Nephron progenitor cell (in vitro differentiated cells): ENCODE measurements at regions not wholly inside any gene's neighbourhood (a gene's known extent, or its start where the extent isn't known, plus 50 kb on each side); places are given as distances from the start of the nearest gene placed in this dataset.

Experiments used
- DNase-seq: peaks from one replicate; pipeline ENCODE4 v3.0.0; 2021
- H3K27ac Mint-ChIP-seq: 2 replicates; pipeline ENCODE4 v1.8.0; 2021; ENCODE audit warnings: mild to moderate bottlenecking, moderate library complexity, mixed read lengths
- H3K27me3 Mint-ChIP-seq: 2 replicates; pipeline ENCODE4 v1.8.0; 2021; ENCODE audit warnings: mild to moderate bottlenecking, low read depth, mixed read lengths; ENCODE audit not compliant: poor library complexity
- H3K36me3 Mint-ChIP-seq: 2 replicates; pipeline ENCODE4 v1.8.0; 2021; ENCODE audit warnings: low read depth, mixed read lengths
- H3K4me1 Mint-ChIP-seq: 2 replicates; pipeline ENCODE4 v1.8.0; 2021; ENCODE audit warnings: mixed read lengths
- H3K4me3 Mint-ChIP-seq: 2 replicates; pipeline ENCODE4 v1.8.0; 2021; ENCODE audit warnings: mild to moderate bottlenecking, moderate library complexity, mixed read lengths
- H3K9me3 Mint-ChIP-seq: 2 replicates; pipeline ENCODE4 v1.8.0; 2021; ENCODE audit warnings: mild to moderate bottlenecking, moderate library complexity, mixed read lengths
- TF ChIP-seq, protein P1 (sequence below): fragments of 200-600 bp; sonication (generic); IDR thresholded peaks from 2 replicates; pipeline ENCODE4 v1.5.0; 2021; ENCODE audit warnings: antibody characterized with exemption

DNA sequence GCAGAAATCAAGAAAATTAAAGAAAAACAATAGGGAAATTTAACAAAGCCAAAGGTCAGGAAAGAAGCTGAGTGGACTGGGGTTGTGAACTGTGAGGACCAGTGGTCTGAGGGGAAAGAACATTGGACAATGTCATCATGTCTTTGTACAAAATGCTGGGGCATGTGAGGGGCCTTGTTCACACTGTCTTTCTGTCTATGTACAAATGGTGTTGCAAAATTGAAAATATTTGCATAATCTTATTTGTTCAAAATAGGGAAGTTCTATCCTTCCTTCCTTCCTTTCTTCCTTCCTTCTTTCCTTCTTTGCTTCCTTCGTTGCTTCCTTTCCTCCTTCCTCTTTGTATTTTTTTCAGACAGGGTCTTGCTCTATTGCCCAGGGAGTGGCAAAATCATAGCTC is 79.2 kb upstream of the SCEL start:
- TF ChIP-seq, protein P1, sequence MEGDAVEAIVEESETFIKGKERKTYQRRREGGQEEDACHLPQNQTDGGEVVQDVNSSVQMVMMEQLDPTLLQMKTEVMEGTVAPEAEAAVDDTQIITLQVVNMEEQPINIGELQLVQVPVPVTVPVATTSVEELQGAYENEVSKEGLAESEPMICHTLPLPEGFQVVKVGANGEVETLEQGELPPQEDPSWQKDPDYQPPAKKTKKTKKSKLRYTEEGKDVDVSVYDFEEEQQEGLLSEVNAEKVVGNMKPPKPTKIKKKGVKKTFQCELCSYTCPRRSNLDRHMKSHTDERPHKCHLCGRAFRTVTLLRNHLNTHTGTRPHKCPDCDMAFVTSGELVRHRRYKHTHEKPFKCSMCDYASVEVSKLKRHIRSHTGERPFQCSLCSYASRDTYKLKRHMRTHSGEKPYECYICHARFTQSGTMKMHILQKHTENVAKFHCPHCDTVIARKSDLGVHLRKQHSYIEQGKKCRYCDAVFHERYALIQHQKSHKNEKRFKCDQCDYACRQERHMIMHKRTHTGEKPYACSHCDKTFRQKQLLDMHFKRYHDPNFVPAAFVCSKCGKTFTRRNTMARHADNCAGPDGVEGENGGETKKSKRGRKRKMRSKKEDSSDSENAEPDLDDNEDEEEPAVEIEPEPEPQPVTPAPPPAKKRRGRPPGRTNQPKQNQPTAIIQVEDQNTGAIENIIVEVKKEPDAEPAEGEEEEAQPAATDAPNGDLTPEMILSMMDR = no peak
- Mint-ChIP-seq H3K9me3 (no peaks in the 10 kb centered on the region), H3K36me3 (no peaks in the 10 kb centered on the region), H3K27ac (no peak overlapping the region), H3K4me3 (no peak overlapping the region), H3K27me3 (peaks cover 4% of the 10 kb centered on the region), H3K4me1 (no peaks in the 10 kb centered on the region)
- DNase-seq = no peak

GRCh38 chr13:77449265-77449664 is 86.2 kb upstream of the SCEL start:
- TF ChIP-seq, protein P1 = no peak
- Mint-ChIP-seq H3K4me3 (no peak overlapping the region), H3K27ac (no peak overlapping the region), H3K36me3 (no peaks in the 10 kb centered on the region), H3K27me3 (peaks cover 3% of the 10 kb centered on the region), H3K4me1 (peaks cover 11% of the 10 kb centered on the region), H3K9me3 (peaks cover 4% of the 10 kb centered on the region)
- DNase-seq = no peak

DNA sequence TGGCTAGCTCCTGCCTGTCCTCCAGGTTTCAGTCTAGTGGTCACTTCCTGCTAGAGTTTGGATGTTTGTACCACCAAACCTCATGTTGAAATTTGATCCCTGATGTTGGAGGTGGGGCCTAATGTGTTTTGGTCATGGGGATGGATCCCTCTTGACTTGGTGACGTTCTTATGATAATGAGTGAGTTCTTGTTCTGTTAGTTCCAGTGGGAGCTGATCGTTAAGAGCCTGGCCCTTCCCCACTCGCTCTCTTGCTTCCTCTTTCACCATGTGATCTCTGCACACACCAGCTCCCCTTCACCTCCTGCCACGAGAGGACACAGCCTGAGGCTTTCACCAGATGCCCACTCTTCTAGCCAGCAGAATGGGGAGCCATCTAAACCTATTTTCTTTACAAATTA is 86.8 kb upstream of the SCEL start:
- peak; percentile 4 for DNase-seq
- Mint-ChIP-seq H3K4me1 (peaks cover 11% of the 10 kb centered on the region), H3K36me3 (no peaks in the 10 kb centered on the region), H3K4me3 (no peak overlapping the region), H3K9me3 (peaks cover 4% of the 10 kb centered on the region), H3K27ac (no peak overlapping the region), H3K27me3 (peaks cover 3% of the 10 kb centered on the region)
- TF ChIP-seq, protein P1 = no peak

- Mint-ChIP-seq H3K4me1 (peaks cover 6% of the 10 kb centered on the region), H3K4me3 (no peak overlapping the region), H3K36me3 (no peaks in the 10 kb centered on the region), H3K9me3 (peaks cover 11% of the 10 kb centered on the region), H3K27me3 (peaks cover 7% of the 10 kb centered on the region), H3K27ac (no peak overlapping the region)
- no peak for DNase-seq
- TF ChIP-seq, protein P1 = no peak
Observed at GRCh38 chr13:77443511-77443910, 92.0 kb upstream of the SCEL start.

GRCh38 chr13:77437267-77437666 is 98.2 kb upstream of the SCEL start:
- Mint-ChIP-seq H3K27ac (no peak overlapping the region), H3K4me1 (no peaks in the 10 kb centered on the region), H3K4me3 (no peak overlapping the region), H3K36me3 (no peaks in the 10 kb centered on the region), H3K9me3 (peaks cover 10% of the 10 kb centered on the region), H3K27me3 (peaks cover 13% of the 10 kb centered on the region)
- DNase-seq = no peak
- TF ChIP-seq, protein P1 = no peak

DNA sequence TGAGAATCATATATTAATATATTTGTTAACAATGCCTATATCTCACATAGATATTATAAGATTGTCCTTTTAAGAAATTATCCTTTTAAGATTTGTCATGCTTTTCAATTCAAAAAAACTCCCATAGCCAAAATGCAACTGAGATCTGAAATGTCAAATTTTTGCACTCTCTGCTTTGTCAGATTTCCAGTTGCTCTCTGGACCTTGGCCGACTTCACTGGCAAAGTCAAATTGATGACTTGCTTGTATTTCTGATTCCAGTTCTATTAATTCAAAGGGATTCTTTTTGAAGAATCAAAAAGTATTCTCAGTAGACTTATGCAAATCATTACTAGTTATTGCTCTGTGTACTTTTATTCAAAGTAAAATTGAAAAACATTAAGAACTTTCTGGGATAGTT is 101.2 kb upstream of the SCEL start:
- DNase-seq = no peak
- Mint-ChIP-seq H3K4me3 (no peak overlapping the region), H3K36me3 (no peaks in the 10 kb centered on the region), H3K27me3 (peaks cover 11% of the 10 kb centered on the region), H3K9me3 (peaks cover 8% of the 10 kb centered on the region), H3K27ac (no peak overlapping the region), H3K4me1 (no peaks in the 10 kb centered on the region)
- TF ChIP-seq, protein P1 = no peak
